MM.1S (cell line): ENCODE measurements at regions not wholly inside any gene's neighbourhood (a gene's known extent, or its start where the extent isn't known, plus 50 kb on each side); places are given as distances from the start of the nearest gene placed in this dataset.

Source experiments
- DNase-seq: peaks from one replicate; pipeline ENCODE4 v3.0.0-alpha.2; 2015
- H2AFZ ChIP-seq: fragments of 300-600 bp; sonication (generic); 2 replicates; pipeline ENCODE4 v1.6.0; 2016; ENCODE audit warnings: antibody characterized with exemption, low read length
- H3F3A ChIP-seq: fragments of 300-600 bp; sonication (generic); 2 replicates; pipeline ENCODE4 v1.6.1; 2016; ENCODE audit warnings: mild to moderate bottlenecking, antibody characterized with exemption, low read length, moderate library complexity, mixed read lengths; ENCODE audit not compliant: insufficient read depth
- H3K27ac ChIP-seq: fragments of 300-600 bp; sonication (generic); 2 replicates; pipeline ENCODE4 v1.5.1; 2016; ENCODE audit warnings: mild to moderate bottlenecking, low read length
- H3K27me3 ChIP-seq: fragments of 300-600 bp; sonication (generic); replicated peaks from 2 replicates; pipeline ENCODE4 v1.6.0; 2016; ENCODE audit warnings: low read length; ENCODE audit not compliant: insufficient read depth
- H3K36me3 ChIP-seq: fragments of 300-600 bp; sonication (generic); replicated peaks from 2 replicates; pipeline ENCODE4 v1.6.1; 2016; ENCODE audit warnings: mild to moderate bottlenecking, low read length, mixed read lengths; ENCODE audit not compliant: insufficient read depth
- H3K4me1 ChIP-seq: fragments of 300-600 bp; sonication (generic); 2 replicates; pipeline ENCODE4 v1.6.1; 2016; ENCODE audit warnings: low read length, mixed read lengths
- H3K4me2 ChIP-seq: fragments of 300-600 bp; sonication (generic); 2 replicates; pipeline ENCODE4 v1.6.0; 2016; ENCODE audit warnings: low read depth, low read length
- H3K4me3 ChIP-seq: fragments of 300-600 bp; sonication (generic); 2 replicates; pipeline ENCODE4 v1.5.1; 2016; ENCODE audit warnings: low read length, mixed read lengths
- H3K79me2 ChIP-seq: fragments of 300-600 bp; sonication (generic); 2 replicates; pipeline ENCODE4 v1.6.1; 2016; ENCODE audit warnings: mixed run types, low read length, mixed read lengths
- H3K9ac ChIP-seq: fragments of 300-600 bp; sonication (generic); 2 replicates; pipeline ENCODE4 v1.6.1; 2016; ENCODE audit warnings: low read length, mixed read lengths
- H3K9me2 ChIP-seq: fragments of 300-600 bp; sonication (generic); replicated peaks from 2 replicates; pipeline ENCODE4 v1.6.1; 2016; ENCODE audit warnings: mild to moderate bottlenecking, low read length, mixed read lengths; ENCODE audit not compliant: insufficient read depth
- H3K9me3 ChIP-seq: fragments of 300-600 bp; sonication (generic); replicated peaks from 2 replicates; pipeline ENCODE4 v1.6.1; 2016; ENCODE audit warnings: mild to moderate bottlenecking, low read length, mixed read lengths; ENCODE audit not compliant: insufficient read depth
- H4K20me1 ChIP-seq: fragments of 300-600 bp; sonication (generic); 2 replicates; pipeline ENCODE4 v1.6.1; 2016; ENCODE audit warnings: mild to moderate bottlenecking, low read length, moderate library complexity, mixed read lengths; ENCODE audit not compliant: insufficient read depth
- EZH2 ChIP-seq: fragments of 300-600 bp; sonication (generic); optimal IDR thresholded peaks from 2 replicates; pipeline ENCODE3; 2017; ENCODE audit warnings: low read depth, mild to moderate bottlenecking, antibody characterized with exemption, low read length, mixed read lengths
- EZH2phosphoT487 ChIP-seq: fragments of 300-600 bp; sonication (generic); IDR thresholded peaks from 2 replicates; pipeline ENCODE4 v1.6.1; 2018; ENCODE audit warnings: antibody characterized with exemption, low read length
- TF ChIP-seq, protein P1 (sequence below): fragments of 300-600 bp; sonication (generic); IDR thresholded peaks from 2 replicates; pipeline ENCODE4 v1.5.1; 2016; ENCODE audit warnings: antibody characterized with exemption, low read length, mixed read lengths

DNA sequence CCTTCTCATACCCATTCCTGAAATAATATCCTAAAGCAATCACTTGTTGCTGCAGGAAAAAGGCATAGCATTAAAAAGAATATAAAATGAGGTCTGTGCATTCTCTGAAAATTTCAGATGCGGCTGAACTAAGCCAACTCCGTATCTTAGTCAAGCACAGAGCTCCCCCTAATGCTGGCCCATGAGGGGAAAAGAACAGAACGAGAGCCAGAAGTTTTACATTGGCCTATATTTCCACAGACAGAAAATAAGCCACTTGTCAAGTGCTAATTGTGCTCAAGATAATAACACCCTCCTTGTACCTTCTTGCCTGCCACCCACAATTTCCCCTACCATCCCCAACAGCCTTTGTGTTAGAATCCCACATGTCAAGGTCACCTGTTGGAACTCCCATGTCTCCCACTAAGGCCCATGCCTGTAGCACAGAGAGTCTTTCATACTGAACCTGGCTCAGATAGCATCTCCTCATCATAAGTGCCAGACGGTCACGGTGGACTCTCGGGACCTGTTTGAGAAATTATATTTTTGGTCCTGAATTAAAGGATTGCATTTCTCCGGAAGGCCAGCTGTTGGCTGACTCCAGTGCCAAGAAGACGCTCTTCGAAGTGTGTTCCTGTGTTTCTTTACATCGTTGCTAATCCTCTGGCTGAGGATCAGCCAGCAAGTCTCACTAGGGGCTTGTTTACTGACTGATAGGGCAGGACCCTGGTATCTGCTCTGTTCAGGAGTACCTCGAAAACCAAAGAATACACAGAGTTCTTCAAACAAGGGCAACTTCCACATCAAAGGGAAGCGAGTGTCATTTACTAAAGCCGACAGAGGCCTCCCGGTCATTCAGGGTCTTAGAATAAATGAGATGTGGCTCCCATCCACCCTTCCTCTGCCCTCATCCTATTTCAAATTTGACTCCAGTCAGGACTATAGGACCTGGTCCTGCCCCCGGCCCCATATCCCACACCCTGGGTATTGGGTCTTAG lies 183.4 kb upstream of the FBXL4 start:
- Histone ChIP-seq H4K20me1 (no peaks in the 10 kb centered on the region), H3K9ac (no peak overlapping the region), H3K9me3 (no peaks in the 10 kb centered on the region), H3K9me2 (no peaks in the 10 kb centered on the region), H3K79me2 (no peaks in the 10 kb centered on the region), H2AFZ (no peak overlapping the region), H3F3A (no peaks in the 10 kb centered on the region), H3K4me3 (no peak overlapping the region), H3K27ac (no peak overlapping the region), H3K4me2 (no peak overlapping the region), H3K27me3 (no peaks in the 10 kb centered on the region), H3K4me1 (no peaks in the 10 kb centered on the region), H3K36me3 (no peaks in the 10 kb centered on the region)
- no peak for TF ChIP-seq EZH2
- TF ChIP-seq, protein P1, sequence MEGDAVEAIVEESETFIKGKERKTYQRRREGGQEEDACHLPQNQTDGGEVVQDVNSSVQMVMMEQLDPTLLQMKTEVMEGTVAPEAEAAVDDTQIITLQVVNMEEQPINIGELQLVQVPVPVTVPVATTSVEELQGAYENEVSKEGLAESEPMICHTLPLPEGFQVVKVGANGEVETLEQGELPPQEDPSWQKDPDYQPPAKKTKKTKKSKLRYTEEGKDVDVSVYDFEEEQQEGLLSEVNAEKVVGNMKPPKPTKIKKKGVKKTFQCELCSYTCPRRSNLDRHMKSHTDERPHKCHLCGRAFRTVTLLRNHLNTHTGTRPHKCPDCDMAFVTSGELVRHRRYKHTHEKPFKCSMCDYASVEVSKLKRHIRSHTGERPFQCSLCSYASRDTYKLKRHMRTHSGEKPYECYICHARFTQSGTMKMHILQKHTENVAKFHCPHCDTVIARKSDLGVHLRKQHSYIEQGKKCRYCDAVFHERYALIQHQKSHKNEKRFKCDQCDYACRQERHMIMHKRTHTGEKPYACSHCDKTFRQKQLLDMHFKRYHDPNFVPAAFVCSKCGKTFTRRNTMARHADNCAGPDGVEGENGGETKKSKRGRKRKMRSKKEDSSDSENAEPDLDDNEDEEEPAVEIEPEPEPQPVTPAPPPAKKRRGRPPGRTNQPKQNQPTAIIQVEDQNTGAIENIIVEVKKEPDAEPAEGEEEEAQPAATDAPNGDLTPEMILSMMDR, result no peak
- no peak for TF ChIP-seq EZH2phosphoT487
- no peak for DNase-seq

DNA sequence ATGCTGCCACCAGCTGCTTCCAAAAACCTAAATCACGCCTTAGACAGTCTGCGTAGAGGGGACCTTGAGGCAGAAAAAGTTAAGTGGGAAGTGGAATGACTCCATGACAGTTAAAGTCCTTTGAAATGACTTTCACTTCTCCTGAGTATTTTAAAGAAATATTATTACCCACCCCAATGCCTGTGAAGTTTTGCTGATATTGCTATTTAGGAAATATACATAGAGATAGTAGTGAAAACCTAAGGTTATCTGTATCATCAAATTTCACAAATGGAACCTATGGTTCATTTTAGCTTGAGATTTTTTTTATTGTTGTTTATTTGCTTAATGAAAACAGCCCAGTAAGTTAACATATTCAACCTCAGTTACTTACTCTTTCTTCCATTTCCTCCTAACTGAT lies 182.1 kb upstream of the FBXL4 start:
- TF ChIP-seq, protein P1, result no peak
- TF ChIP-seq EZH2 (no peak), EZH2phosphoT487 (no peak)
- no peak overlapping the region for H3K4me2 ChIP-seq

GRCh38 chr6:99121748-99122147 lies 174.0 kb upstream of the FBXL4 start:
- Histone ChIP-seq H4K20me1 (no peaks in the 10 kb centered on the region), H3K27me3 (no peaks in the 10 kb centered on the region), H3K27ac (no peak overlapping the region), H3K9ac (no peak overlapping the region), H3F3A (no peaks in the 10 kb centered on the region), H3K79me2 (no peaks in the 10 kb centered on the region), H3K4me2 (no peak overlapping the region), H3K9me3 (no peaks in the 10 kb centered on the region), H3K4me1 (no peaks in the 10 kb centered on the region), H3K4me3 (no peak overlapping the region), H2AFZ (no peak overlapping the region), H3K9me2 (no peaks in the 10 kb centered on the region), H3K36me3 (no peaks in the 10 kb centered on the region)
- no peak for DNase-seq
- TF ChIP-seq EZH2 (no peak), EZH2phosphoT487 (no peak)
- TF ChIP-seq, protein P1, result no peak

More for the DNA sequence above, 182.1 kb upstream of the FBXL4 start:
- Histone ChIP-seq H3K4me3 (no peak overlapping the region), H3F3A (no peaks in the 10 kb centered on the region), H3K27ac (no peak overlapping the region), H4K20me1 (no peaks in the 10 kb centered on the region), H3K9ac (no peak overlapping the region), H3K79me2 (no peaks in the 10 kb centered on the region), H3K4me1 (no peaks in the 10 kb centered on the region), H3K9me2 (no peaks in the 10 kb centered on the region), H3K36me3 (no peaks in the 10 kb centered on the region), H3K9me3 (no peaks in the 10 kb centered on the region), H3K27me3 (no peaks in the 10 kb centered on the region), H2AFZ (no peak overlapping the region)
- DNase-seq, result no peak
